ENCODE measurements at regions not wholly inside any gene's neighbourhood (a gene's known extent, or its start where the extent isn't known, plus 50 kb on each side); places are given as distances from the start of the nearest gene placed in this dataset.

DNA sequence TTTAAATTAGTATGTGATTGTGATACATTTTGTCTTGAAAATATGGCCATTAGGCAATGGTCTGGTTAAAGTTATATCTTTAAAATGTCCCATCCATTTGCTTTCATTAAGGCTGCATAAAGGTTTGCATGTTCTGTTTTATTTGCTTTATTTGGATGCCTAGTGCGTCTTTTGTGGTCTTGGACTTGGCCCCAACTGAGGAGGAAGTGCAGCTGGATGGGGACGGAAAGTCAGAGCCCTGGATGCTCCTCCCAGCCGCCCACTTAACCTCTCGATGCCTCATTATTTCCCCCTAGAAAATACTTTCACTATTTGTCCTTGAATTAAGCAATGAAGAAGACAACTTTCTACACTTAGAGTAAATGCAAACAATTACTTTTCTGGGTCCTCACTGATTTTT is 898.2 kb downstream of the MCTP2 start:
- H3K4me1 Mint-ChIP-seq (ENCODE audit: low read depth, unreplicated experiment): no peaks in the 10 kb centered on the region
- no peaks in the 10 kb centered on the region for H3K9me3 Mint-ChIP-seq (ENCODE audit: unreplicated experiment)
- H3K36me3 Mint-ChIP-seq (ENCODE audit: unreplicated experiment): no peaks in the 10 kb centered on the region
- TF ChIP-seq, protein P1, sequence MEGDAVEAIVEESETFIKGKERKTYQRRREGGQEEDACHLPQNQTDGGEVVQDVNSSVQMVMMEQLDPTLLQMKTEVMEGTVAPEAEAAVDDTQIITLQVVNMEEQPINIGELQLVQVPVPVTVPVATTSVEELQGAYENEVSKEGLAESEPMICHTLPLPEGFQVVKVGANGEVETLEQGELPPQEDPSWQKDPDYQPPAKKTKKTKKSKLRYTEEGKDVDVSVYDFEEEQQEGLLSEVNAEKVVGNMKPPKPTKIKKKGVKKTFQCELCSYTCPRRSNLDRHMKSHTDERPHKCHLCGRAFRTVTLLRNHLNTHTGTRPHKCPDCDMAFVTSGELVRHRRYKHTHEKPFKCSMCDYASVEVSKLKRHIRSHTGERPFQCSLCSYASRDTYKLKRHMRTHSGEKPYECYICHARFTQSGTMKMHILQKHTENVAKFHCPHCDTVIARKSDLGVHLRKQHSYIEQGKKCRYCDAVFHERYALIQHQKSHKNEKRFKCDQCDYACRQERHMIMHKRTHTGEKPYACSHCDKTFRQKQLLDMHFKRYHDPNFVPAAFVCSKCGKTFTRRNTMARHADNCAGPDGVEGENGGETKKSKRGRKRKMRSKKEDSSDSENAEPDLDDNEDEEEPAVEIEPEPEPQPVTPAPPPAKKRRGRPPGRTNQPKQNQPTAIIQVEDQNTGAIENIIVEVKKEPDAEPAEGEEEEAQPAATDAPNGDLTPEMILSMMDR (IDR thresholded peaks at IDR 0.05; ENCODE audit: partially characterized antibody, unreplicated experiment): no peak
- no peak overlapping the region for H3K4me3 Mint-ChIP-seq (ENCODE audit: unreplicated experiment)
- no peak for DNase-seq
- no peak overlapping the region for H3K27ac Mint-ChIP-seq (ENCODE audit: unreplicated experiment)
- H3K27me3 Mint-ChIP-seq (ENCODE audit: unreplicated experiment): no peaks in the 10 kb centered on the region

DNA sequence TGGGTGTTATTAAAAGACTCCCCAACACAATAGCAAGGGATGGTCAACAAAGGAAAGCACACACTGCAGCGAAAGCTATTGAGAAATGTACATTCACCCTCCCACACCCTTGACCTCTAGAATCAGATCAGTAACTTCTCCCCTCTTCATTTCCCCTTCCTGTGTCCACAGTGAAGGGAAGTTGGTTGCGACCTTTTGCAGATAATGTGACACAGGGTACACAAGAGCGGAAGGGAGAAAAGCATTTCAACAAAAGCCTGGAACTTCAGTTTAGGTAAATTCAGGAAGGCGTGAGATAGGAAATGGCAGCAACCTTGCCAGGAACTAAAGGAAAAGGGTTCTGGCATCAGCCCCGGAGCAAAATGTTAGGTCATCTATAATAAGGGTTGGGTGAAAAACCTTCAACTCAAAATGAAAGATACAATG is 899.8 kb downstream of the MCTP2 start:
- TF ChIP-seq, protein P1 (IDR thresholded peaks at IDR 0.05; ENCODE audit: partially characterized antibody, unreplicated experiment): no peak
- Mint-ChIP-seq H3K9me3 (ENCODE audit: unreplicated experiment) (no peaks in the 10 kb centered on the region), H3K36me3 (ENCODE audit: unreplicated experiment) (no peaks in the 10 kb centered on the region), H3K27me3 (ENCODE audit: unreplicated experiment) (no peaks in the 10 kb centered on the region), H3K27ac (ENCODE audit: unreplicated experiment) (no peak overlapping the region), H3K4me3 (ENCODE audit: unreplicated experiment) (no peak overlapping the region), H3K4me1 (ENCODE audit: low read depth, unreplicated experiment) (no peaks in the 10 kb centered on the region)
- DNase-seq: no peak

DNA sequence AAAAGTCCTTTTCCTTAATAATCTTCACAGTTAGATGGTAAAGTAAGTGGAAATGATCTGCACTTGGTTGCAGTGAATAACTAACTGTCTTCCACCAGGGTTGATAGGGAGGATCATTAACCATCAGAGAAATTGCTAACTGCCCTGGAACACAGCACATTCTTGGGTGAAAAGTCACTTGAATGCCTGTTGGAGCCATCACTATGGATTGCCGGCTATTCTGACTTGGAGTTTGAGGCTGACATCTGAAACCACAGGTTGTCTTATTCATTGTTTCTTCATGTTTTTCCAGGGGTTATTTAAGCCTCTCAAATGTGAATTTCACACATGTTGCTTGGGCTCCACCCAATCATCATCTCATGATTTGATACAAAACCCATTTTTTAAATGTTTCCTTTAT is 901.4 kb downstream of the MCTP2 start:
- H3K36me3 Mint-ChIP-seq (ENCODE audit: unreplicated experiment): no peaks in the 10 kb centered on the region
- no peaks in the 10 kb centered on the region for H3K4me1 Mint-ChIP-seq (ENCODE audit: low read depth, unreplicated experiment)
- TF ChIP-seq, protein P1 (IDR thresholded peaks at IDR 0.05; ENCODE audit: partially characterized antibody, unreplicated experiment): no peak
- no peak for DNase-seq
- H3K27ac Mint-ChIP-seq (ENCODE audit: unreplicated experiment): no peak overlapping the region
- peaks cover 2% of the 10 kb centered on the region for H3K9me3 Mint-ChIP-seq (ENCODE audit: unreplicated experiment)
- no peak overlapping the region for H3K4me3 Mint-ChIP-seq (ENCODE audit: unreplicated experiment)
- H3K27me3 Mint-ChIP-seq (ENCODE audit: unreplicated experiment): no peaks in the 10 kb centered on the region

DNA sequence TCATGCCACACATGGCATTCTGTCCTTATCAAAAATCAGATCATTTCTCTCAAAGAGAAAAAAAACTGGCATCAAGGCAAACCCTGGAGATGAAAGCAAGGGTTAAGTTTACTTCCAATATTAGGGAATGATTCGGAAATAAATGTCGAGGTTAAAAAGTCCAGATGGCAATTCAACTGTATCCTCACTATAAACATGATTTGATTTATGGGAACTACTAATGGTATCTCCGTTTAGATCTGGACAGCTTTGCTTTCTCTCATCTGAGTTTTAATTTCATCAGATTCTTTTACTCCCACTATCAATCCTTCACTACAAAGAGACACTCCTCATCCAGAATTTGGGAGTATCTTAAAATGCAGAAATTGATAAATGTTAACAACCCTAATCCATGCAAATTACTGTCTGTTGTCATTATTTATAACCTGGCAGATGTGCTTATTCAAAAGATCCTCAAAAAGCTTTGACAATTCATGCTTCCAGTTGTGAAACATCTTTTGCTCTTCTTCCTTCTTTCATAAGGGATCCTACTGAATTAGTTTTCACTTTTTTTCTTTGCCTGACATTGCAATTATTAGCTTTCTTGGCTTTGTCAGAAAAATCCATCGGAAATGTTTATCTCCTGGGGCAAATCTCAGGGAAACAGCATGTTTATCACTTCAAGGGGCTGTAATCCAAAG is 903.2 kb downstream of the MCTP2 start:
- DNase-seq: no peak
- no peaks in the 10 kb centered on the region for H3K36me3 Mint-ChIP-seq (ENCODE audit: unreplicated experiment)
- peaks cover 2% of the 10 kb centered on the region for H3K9me3 Mint-ChIP-seq (ENCODE audit: unreplicated experiment)
- H3K27ac Mint-ChIP-seq (ENCODE audit: unreplicated experiment): no peak overlapping the region
- H3K4me3 Mint-ChIP-seq (ENCODE audit: unreplicated experiment): no peak overlapping the region
- no peaks in the 10 kb centered on the region for H3K4me1 Mint-ChIP-seq (ENCODE audit: low read depth, unreplicated experiment)
- H3K27me3 Mint-ChIP-seq (ENCODE audit: unreplicated experiment): no peaks in the 10 kb centered on the region
- TF ChIP-seq, protein P1 (IDR thresholded peaks at IDR 0.05; ENCODE audit: partially characterized antibody, unreplicated experiment): no peak

DNA sequence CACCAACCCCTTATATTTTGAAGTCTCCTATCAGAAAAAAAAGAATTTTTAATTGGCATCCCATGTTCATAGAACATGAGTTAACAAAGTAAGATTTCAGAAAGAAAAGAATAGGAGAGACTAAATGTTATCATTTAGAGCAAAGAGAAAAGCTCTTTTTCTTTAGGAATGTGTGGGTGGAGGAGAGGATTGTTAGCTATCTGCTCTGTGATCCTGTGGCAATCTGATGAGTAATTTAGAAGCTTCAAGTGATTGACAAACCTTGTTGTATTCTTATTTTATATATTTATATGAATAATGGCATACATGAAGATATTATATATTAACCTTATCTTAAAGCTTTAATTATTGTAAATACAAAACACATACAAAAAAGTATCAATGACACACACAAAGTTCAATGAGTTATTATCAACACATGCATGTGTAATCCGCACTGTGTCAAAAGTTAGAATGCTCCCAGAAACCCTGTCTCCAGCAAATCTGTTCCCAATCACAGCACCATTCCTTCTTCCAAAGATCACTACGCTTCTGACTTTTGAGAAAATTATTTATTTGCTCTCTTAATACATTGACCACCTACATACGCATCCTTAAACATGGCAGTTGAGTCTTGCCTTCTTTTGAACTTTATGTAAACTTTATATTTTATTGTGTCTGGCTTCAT is 907.4 kb downstream of the MCTP2 start:
- Mint-ChIP-seq H3K4me1 (ENCODE audit: low read depth, unreplicated experiment) (no peaks in the 10 kb centered on the region), H3K27me3 (ENCODE audit: unreplicated experiment) (no peaks in the 10 kb centered on the region), H3K4me3 (ENCODE audit: unreplicated experiment) (no peak overlapping the region), H3K36me3 (ENCODE audit: unreplicated experiment) (no peaks in the 10 kb centered on the region), H3K9me3 (ENCODE audit: unreplicated experiment) (peaks cover 2% of the 10 kb centered on the region), H3K27ac (ENCODE audit: unreplicated experiment) (no peak overlapping the region)
- no peak for DNase-seq
- TF ChIP-seq, protein P1 (IDR thresholded peaks at IDR 0.05; ENCODE audit: partially characterized antibody, unreplicated experiment): no peak

Data from glutamatergic neuron (in vitro differentiated cells).